GM18505 (cell line): ENCODE measurements at regions not wholly inside any gene's neighbourhood (a gene's known extent, or its start where the extent isn't known, plus 50 kb on each side); places are given as distances from the start of the nearest gene placed in this dataset.
A peak's percentile ranks its signal among the peaks of the same experiment; 100 is the strongest.

Experiments
- ATAC-seq: cut with Tn5 transposase; IDR thresholded peaks from one replicate; pipeline ENCODE4 v1.9.1; 2021; ENCODE audit not compliant: unreplicated experiment
- POLR2A ChIP-seq: IDR thresholded peaks from 4 replicates; pipeline ENCODE4 v1.6.1; 2011; ENCODE audit warnings: borderline replicate concordance; ENCODE audit not compliant: insufficient read depth, insufficient read length; ENCODE audit errors: extremely low read depth

GRCh38 chrX:30971774-30972603 lies 82.9 kb upstream of the TAB3 start:
- ATAC-seq = peak; percentile 98

GRCh38 chrX:30967516-30967915 lies 78.5 kb upstream of the TAB3 start:
- no peak for ATAC-seq
- TF ChIP-seq POLR2A = no peak

More at GRCh38 chrX:30971774-30972603, 82.9 kb upstream of the TAB3 start:
- TF ChIP-seq POLR2A = no peak

DNA sequence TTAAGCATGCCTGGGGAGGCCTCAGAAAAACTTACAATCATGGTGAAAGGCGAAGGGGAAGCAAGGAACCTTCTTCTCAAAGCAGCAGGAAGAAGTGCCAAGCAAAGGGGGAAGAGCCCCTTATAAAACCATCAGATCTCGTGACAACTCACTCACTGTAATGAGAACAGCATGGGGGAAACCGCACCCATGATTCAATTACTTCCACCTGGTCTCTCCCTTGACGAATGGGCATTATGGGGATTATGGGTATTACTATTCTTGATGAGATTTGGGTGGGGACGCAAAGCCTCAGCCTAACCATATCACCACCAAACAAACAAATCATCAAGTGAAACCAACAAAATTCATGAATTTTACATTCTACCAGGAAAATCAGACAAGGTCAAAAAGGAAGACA lies 76.7 kb upstream of the TAB3 start:
- no peak for TF ChIP-seq POLR2A
- ATAC-seq = no peak

GRCh38 chrX:30961387-30962174 lies 72.5 kb upstream of the TAB3 start:
- ATAC-seq = no peak
- TF ChIP-seq POLR2A = no peak

DNA sequence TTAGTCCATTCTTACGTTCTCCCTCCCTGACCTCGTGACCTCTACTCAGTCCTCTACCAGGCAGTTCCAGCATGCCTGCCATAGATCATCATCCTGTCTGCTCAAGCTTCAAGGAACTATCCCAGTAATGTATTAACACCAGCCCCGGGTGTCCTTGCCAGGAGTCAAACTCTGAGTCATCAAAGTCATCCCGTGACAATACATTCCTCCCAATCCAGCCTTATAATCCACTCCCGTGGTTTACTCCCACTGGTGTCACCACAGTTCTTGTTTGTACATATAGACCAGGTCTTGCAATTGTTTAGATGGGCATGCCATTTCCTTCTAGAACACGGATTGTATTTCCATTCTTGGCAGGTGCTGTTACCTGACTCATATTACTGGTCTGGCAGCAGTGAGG lies 68.7 kb upstream of the TAB3 start:
- ATAC-seq = no peak
- TF ChIP-seq POLR2A = no peak

- no peak for ATAC-seq
- no peak for TF ChIP-seq POLR2A
Observed at GRCh38 chrX:30955687-30956086, 66.6 kb upstream of the TAB3 start.

- TF ChIP-seq POLR2A = no peak
- ATAC-seq = no peak
Observed at GRCh38 chrX:30951003-30951402, 61.9 kb upstream of the TAB3 start.

GRCh38 chrX:30950391-30950790 lies 61.3 kb upstream of the TAB3 start:
- ATAC-seq = no peak
- no peak for TF ChIP-seq POLR2A

DNA sequence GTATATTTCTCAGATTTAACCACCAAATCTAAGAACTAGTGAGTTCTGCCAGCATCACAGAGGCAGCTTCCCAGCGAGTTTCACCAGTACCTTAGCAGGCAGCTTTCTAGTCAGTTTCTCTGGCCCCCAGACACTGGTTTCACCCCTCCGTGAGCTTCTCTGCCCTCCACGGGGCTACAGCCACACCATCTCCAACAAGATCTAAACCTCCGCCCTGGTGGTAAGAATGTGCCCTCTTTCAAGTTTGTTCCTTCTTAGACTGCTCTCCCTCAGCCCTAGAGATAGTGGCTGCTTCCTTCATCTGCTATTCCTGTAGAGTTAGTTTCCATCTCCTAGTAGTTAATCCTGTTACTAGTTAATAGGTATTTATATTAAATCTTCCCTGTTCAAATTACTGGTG lies 60.5 kb upstream of the TAB3 start:
- no peak for ATAC-seq
- TF ChIP-seq POLR2A = no peak

- no peak for ATAC-seq
- no peak for TF ChIP-seq POLR2A
Observed at GRCh38 chrX:30948626-30949025, 59.6 kb upstream of the TAB3 start.

GRCh38 chrX:30948051-30948450 lies 59.0 kb upstream of the TAB3 start:
- ATAC-seq = no peak
- TF ChIP-seq POLR2A = no peak

DNA sequence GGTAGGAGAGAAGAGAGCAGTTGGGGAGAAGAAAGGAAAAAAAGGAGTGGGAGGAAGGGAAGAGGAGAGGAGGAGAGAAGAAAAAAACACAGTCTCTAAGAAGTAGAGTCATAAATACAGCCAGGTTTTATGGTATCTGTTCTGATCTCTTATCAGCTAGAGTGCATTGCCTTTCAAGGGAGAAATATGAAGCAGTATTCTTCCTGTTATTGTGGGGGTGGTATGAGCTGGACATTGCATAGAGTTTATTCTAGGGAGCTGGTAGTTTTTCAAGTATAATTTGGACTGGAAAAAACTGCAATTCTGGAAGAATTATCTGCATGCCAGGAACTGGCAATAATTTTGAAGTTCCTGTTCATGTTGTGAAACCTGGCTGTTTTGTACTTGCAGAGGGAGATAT lies 54.9 kb upstream of the TAB3 start:
- no peak for TF ChIP-seq POLR2A
- ATAC-seq = no peak

GRCh38 chrX:30941898-30942297 lies 52.8 kb upstream of the TAB3 start:
- no peak for ATAC-seq
- TF ChIP-seq POLR2A = no peak

DNA sequence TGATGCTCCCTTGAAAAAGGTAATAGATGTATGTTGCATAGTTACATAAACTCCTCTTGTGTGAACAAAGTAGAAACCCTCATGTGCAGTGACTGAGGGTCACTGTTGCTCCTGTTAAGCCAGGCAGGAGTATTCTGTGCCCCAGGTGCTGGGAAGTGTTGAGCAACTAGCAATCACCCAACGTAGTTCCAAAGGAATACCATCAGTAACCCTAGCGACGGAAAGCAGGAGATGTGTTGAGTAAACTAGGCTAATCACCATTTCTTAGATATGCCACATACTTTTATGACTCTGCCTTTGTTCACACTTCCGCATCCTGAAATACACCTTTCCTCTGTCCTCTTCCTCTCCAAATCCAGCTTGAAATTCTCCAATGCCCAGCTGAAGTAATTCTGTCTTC lies 50.9 kb upstream of the TAB3 start:
- no peak for ATAC-seq
- no peak for TF ChIP-seq POLR2A
